Neural cell (in vitro differentiated cells): ENCODE measurements at regions not wholly inside any gene's neighbourhood (a gene's known extent, or its start where the extent isn't known, plus 50 kb on each side); places are given as distances from the start of the nearest gene placed in this dataset.

ENCODE experiments used
- H2AFZ ChIP-seq: fragments of 200-600, 300-800 bp; sonication (generic), shearing (Covaris generic); 2 replicates; pipeline ENCODE4 v1.6.0; 2014; ENCODE audit warnings: low read depth, mild to moderate bottlenecking, antibody characterized with exemption, low read length, moderate library complexity
- H3F3A ChIP-seq: fragments of 200-600 bp; shearing (Covaris generic); 2 replicates; pipeline ENCODE4 v1.6.1; 2016; ENCODE audit warnings: mild to moderate bottlenecking, moderate library complexity, mixed read lengths, antibody characterized with exemption, low read length; ENCODE audit not compliant: insufficient read depth, poor library complexity, severe bottlenecking
- H3K27ac ChIP-seq: fragments of 200-600, 300-800 bp; sonication (generic), shearing (Covaris generic); 2 replicates; pipeline ENCODE4 v1.5.1; 2014; ENCODE audit warnings: mild to moderate bottlenecking, low read length, moderate library complexity
- H3K27me3 ChIP-seq: fragments of 300-800, 200-600 bp; sonication (generic), shearing (Covaris generic); 2 replicates; pipeline ENCODE4 v1.6.0; 2014; ENCODE audit warnings: mild to moderate bottlenecking, low read depth, low read length, moderate library complexity; ENCODE audit not compliant: insufficient read depth
- H3K36me3 ChIP-seq: fragments of 300-800, 200-600 bp; sonication (generic), shearing (Covaris generic); 2 replicates; pipeline ENCODE4 v1.5.1; 2014; ENCODE audit warnings: mild to moderate bottlenecking, antibody characterized with exemption, low read length, moderate library complexity; ENCODE audit not compliant: insufficient read depth
- H3K4me2 ChIP-seq: fragments of 300-800, 200-600 bp; sonication (generic), shearing (Covaris generic); 2 replicates; pipeline ENCODE4 v1.6.0; 2014; ENCODE audit warnings: mild to moderate bottlenecking, low read length
- H3K4me3 ChIP-seq: fragments of 300-800, 200-600 bp; sonication (generic), shearing (Covaris generic); 2 replicates; pipeline ENCODE4 v1.5.1; 2014; ENCODE audit warnings: mild to moderate bottlenecking, low read length, moderate library complexity
- H3K79me2 ChIP-seq: fragments of 200-600 bp; shearing (Covaris generic); replicated peaks from 2 replicates; pipeline ENCODE4 v1.6.0; 2014; ENCODE audit warnings: mild to moderate bottlenecking, low read length, moderate library complexity; ENCODE audit not compliant: insufficient read depth
- H3K9ac ChIP-seq: fragments of 300-800, 200-600 bp; sonication (generic), shearing (Covaris generic); 2 replicates; pipeline ENCODE4 v1.6.1; 2016; ENCODE audit warnings: mild to moderate bottlenecking, low read length, mixed read lengths
- H3K9me2 ChIP-seq: fragments of 200-600 bp; shearing (Covaris generic); 2 replicates; pipeline ENCODE4 v1.6.1; 2016; ENCODE audit warnings: mild to moderate bottlenecking, low read length, mixed read lengths; ENCODE audit not compliant: insufficient read depth
- H3K9me3 ChIP-seq: fragments of 200-600, 300-800 bp; sonication (generic), shearing (Covaris generic); 2 replicates; pipeline ENCODE4 v1.6.1; 2016; ENCODE audit warnings: mild to moderate bottlenecking, mixed run types, low read length, moderate library complexity, mixed read lengths
- H4K20me1 ChIP-seq: fragments of 200-600 bp; shearing (Covaris generic); 2 replicates; pipeline ENCODE4 v1.6.1; 2016; ENCODE audit warnings: mild to moderate bottlenecking, mixed run types; ENCODE audit not compliant: insufficient read depth
- CTCF ChIP-seq: fragments of 450-650 bp; IDR thresholded peaks from 2 replicates; pipeline ENCODE4 v1.5.1; 2014; ENCODE audit warnings: antibody characterized with exemption, mild to moderate bottlenecking, moderate library complexity; ENCODE audit not compliant: poor library complexity, severe bottlenecking
- EP300 ChIP-seq: fragments of 450-650 bp; conservative IDR thresholded peaks from 2 replicates; pipeline ENCODE4 v1.6.1; 2014; ENCODE audit warnings: antibody characterized with exemption, mild to moderate bottlenecking, moderate library complexity; ENCODE audit not compliant: poor library complexity, severe bottlenecking
- EZH2 ChIP-seq: fragments of 200-600, 300-800 bp; shearing (Covaris generic), sonication (generic); IDR thresholded peaks from 2 replicates; pipeline ENCODE4 v1.6.1; 2014; ENCODE audit warnings: antibody characterized with exemption, low read length, borderline replicate concordance, mild to moderate bottlenecking; ENCODE audit not compliant: insufficient read depth, poor library complexity, severe bottlenecking
- MXI1 ChIP-seq: fragments of 450-650 bp; conservative IDR thresholded peaks from 2 replicates; pipeline ENCODE4 v1.6.1; 2014; ENCODE audit warnings: antibody characterized with exemption, mild to moderate bottlenecking; ENCODE audit not compliant: poor library complexity, severe bottlenecking
- POLR2AphosphoS5 ChIP-seq: IDR thresholded peaks from 2 replicates; pipeline ENCODE4 v1.6.1; 2012
- REST ChIP-seq: IDR thresholded peaks from 2 replicates; pipeline ENCODE4 v1.6.1; 2012; ENCODE audit warnings: borderline replicate concordance
- SMC3 ChIP-seq: fragments of 450-650 bp; conservative IDR thresholded peaks from 2 replicates; pipeline ENCODE4 v1.6.1; 2014; ENCODE audit warnings: antibody characterized with exemption, mild to moderate bottlenecking, moderate library complexity; ENCODE audit not compliant: poor library complexity
- TAF1 ChIP-seq: IDR thresholded peaks from 2 replicates; pipeline ENCODE4 v1.6.1; 2012; ENCODE audit warnings: low read depth

GRCh38 chr5:96256795-96257470 lies 176.1 kb downstream of the PCSK1 start:
- Histone ChIP-seq H3F3A (no peaks in the 10 kb centered on the region), H3K27me3 (no peaks in the 10 kb centered on the region), H4K20me1 (no peaks in the 10 kb centered on the region), H3K9me3 (no peaks in the 10 kb centered on the region), H3K36me3 (no peaks in the 10 kb centered on the region), H3K4me3 (no peak overlapping the region), H3K4me2 (no peak overlapping the region), H3K9ac (no peak overlapping the region), H3K27ac (no peak overlapping the region), H3K79me2 (no peaks in the 10 kb centered on the region), H3K9me2 (no peaks in the 10 kb centered on the region), H2AFZ (no peak overlapping the region)
- TF ChIP-seq CTCF (no peak), REST (no peak), EZH2 (no peak), MXI1 (no peak), POLR2AphosphoS5 (no peak), SMC3 (no peak)

- no peaks in the 10 kb centered on the region for H3K9me2 ChIP-seq
- H3K9me3 ChIP-seq: no peaks in the 10 kb centered on the region
- TF ChIP-seq TAF1 (no peak), SMC3 (no peak), EZH2 (no peak), REST (no peak), MXI1 (no peak), POLR2AphosphoS5 (no peak), EP300 (no peak), CTCF (no peak)
- H3K36me3 ChIP-seq: no peaks in the 10 kb centered on the region
- no peak overlapping the region for H3K27ac ChIP-seq
- H3K79me2 ChIP-seq: no peaks in the 10 kb centered on the region
- H4K20me1 ChIP-seq: no peaks in the 10 kb centered on the region
- H3K9ac ChIP-seq: no peak overlapping the region
- H3F3A ChIP-seq: no peaks in the 10 kb centered on the region
- H3K27me3 ChIP-seq: no peaks in the 10 kb centered on the region
- H3K4me3 ChIP-seq: no peak overlapping the region
- no peak overlapping the region for H3K4me2 ChIP-seq
- no peak overlapping the region for H2AFZ ChIP-seq
Observed at GRCh38 chr5:96254980-96255691, 177.9 kb downstream of the PCSK1 start.
